ENCODE measurements at regions not wholly inside any gene's neighbourhood (a gene's known extent, or its start where the extent isn't known, plus 50 kb on each side); places are given as distances from the start of the nearest gene placed in this dataset.

DNA sequence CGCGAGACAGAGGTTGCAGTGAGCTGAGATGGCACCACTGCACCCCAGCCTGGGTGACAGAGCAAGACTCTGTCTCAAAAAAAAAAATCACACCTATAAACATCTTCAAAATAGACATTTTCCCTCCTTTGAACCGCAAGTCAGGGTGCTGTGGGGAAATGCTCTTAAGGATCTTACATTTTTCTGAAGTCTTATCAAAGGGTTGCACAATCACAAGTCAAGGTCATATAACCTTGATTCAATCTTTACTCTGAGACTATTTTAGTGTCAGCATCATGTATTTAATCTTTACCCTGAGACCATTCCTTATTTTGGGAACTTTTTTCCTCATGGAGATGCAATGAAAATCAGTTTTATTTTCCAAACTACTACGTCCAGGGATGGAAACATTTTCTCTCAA lies 62.8 kb upstream of the RANBP3L start:
- TF ChIP-seq, protein P1, sequence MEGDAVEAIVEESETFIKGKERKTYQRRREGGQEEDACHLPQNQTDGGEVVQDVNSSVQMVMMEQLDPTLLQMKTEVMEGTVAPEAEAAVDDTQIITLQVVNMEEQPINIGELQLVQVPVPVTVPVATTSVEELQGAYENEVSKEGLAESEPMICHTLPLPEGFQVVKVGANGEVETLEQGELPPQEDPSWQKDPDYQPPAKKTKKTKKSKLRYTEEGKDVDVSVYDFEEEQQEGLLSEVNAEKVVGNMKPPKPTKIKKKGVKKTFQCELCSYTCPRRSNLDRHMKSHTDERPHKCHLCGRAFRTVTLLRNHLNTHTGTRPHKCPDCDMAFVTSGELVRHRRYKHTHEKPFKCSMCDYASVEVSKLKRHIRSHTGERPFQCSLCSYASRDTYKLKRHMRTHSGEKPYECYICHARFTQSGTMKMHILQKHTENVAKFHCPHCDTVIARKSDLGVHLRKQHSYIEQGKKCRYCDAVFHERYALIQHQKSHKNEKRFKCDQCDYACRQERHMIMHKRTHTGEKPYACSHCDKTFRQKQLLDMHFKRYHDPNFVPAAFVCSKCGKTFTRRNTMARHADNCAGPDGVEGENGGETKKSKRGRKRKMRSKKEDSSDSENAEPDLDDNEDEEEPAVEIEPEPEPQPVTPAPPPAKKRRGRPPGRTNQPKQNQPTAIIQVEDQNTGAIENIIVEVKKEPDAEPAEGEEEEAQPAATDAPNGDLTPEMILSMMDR (IDR thresholded peaks at IDR 0.05; ENCODE audit: low read depth, low read length) = no peak

DNA sequence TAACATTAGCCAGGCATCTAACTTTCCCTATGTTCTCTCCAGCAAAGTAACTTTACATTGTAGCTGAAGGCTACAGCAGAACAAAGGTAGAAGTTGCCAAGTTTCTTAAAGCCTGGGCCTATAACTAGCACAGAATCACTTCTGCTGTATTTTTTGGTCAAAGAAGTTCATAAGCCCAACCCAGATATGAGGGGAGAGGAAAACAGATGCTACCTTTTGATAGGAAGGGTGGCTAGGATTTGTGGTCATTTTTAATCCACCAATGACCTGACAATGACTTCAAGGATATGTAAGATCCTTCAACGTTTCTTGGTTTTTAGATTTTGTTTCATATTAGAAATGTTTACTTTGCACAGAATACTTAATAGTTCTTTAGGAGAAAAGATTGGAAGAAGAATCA lies 64.2 kb upstream of the RANBP3L start:
- TF ChIP-seq, protein P1 (IDR thresholded peaks at IDR 0.05; ENCODE audit: low read depth, low read length) = no peak
- no peak for DNase-seq (ENCODE audit: extremely low read depth, low read depth)

More for the DNA sequence above, 62.8 kb upstream of the RANBP3L start:
- DNase-seq (ENCODE audit: extremely low read depth, low read depth) = no peak

DNA sequence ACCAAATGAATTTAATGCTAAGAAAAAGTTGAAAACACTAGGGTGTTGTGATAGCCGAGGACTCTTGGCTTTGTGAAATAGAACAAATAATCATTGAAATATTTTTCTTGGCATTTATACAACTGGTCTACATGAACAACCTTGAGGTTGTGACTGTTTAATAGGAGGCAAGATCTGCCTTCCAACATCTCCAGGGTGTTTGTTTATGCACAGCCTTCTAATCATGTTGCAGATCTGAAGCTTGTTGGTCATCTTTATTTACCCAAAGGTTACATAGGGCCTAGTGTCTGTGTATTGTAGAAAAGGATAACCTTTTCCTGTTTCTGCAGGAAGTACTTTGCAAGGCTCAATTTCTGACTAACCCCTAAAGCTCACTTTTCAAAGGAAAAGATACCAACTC lies 65.2 kb upstream of the RANBP3L start:
- TF ChIP-seq, protein P1 (IDR thresholded peaks at IDR 0.05; ENCODE audit: low read depth, low read length) = no peak
- DNase-seq (ENCODE audit: extremely low read depth, low read depth) = no peak

DNA sequence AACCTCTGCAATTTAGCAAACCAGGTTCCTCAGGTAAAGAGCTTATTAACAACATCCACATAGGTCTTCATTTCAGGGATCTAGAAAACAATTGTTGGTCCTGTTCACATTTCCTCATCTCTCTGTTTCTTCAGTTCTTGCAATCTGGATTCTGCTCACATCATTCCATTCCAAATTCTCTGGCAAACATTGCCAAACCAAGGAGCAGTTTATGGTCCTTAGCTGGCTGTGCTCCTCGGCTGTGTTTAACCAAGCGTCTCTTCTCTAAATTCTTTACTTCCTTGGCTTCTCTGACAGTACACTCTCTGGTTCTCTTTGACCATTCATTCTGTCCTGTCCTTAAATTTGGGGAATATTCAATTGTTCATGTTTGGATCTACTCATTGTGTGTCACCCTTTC lies 65.8 kb upstream of the RANBP3L start:
- TF ChIP-seq, protein P1 (IDR thresholded peaks at IDR 0.05; ENCODE audit: low read depth, low read length) = no peak
- peak; percentile 31 for DNase-seq (ENCODE audit: extremely low read depth, low read depth)

DNA sequence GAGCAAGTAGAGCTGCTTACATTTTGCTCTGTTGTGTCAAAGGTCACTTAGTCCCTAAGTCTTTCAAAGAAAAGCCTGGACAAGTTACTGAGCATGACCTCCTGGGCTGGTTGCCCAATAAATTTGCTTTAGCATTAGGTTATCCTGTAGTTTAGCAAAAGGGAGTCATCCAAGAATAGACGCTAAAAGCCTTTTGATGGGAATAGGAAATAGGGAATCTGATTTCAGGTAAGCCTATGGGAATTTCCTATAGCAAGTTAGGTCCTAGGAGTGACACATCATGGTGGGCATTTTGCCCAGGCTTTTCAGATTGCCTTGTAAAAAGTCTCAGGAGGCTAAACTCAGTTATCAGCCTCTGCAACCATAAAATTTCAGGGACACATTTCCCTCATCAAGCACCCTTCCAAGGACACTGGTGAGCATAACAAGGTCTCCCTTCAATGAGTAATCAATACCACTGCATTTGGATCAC lies 67.6 kb upstream of the RANBP3L start:
- TF ChIP-seq, protein P1 (IDR thresholded peaks at IDR 0.05; ENCODE audit: low read depth, low read length) = no peak
- DNase-seq (ENCODE audit: extremely low read depth, low read depth) = no peak

DNA sequence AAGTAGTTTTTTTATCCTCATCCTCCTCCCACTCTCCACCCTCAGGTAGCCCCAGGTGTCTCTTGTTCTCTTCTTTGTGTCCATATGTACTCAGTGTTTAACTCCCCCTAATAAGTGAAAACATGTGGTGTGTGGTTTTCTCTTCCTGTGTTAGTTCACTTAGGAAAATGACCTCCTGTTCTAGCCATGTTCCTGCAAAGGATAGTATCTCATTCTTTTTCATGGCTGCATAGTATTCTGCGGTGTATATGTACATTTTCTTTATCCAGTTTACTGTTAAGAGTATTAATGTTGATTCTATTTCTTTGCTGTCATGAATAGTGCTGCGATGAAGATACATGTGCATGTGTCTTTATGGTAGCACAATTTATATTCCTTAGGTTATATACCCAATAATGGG lies 68.4 kb upstream of the RANBP3L start:
- no peak for DNase-seq (ENCODE audit: extremely low read depth, low read depth)
- TF ChIP-seq, protein P1 (IDR thresholded peaks at IDR 0.05; ENCODE audit: low read depth, low read length) = no peak

DNA sequence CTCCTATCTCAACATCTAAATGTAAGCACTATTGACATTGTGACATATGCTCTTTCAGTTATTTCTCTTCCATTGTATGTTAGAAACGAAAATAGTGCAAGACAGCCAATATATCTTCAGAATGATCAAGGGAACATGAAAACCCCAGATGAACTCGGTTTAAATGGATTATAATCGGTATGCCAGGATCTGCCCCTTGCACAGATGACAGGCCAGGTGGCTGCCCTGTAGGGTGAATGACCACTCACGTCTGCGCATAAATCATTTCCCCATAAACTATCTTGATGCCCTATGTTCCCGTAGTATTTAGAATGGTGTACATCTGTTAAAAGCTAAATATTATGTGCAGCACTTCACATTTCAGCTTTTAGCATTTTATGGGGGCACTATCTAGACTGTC lies 69.7 kb upstream of the RANBP3L start:
- TF ChIP-seq, protein P1 (IDR thresholded peaks at IDR 0.05; ENCODE audit: low read depth, low read length) = no peak
- DNase-seq (ENCODE audit: extremely low read depth, low read depth) = no peak
